Cardiac septum (tissue), 1 donor: ENCODE measurements at regions not wholly inside any gene's neighbourhood (a gene's known extent, or its start where the extent isn't known, plus 50 kb on each side); places are given as distances from the start of the nearest gene placed in this dataset.

Experiments used
- DNase-seq: peaks from one replicate; pipeline ENCODE4 v3.0.0-alpha.2; 2020; ENCODE audit warnings: low spot score
- intact Hi-C: fragments of 100-400 bp; cut with DNase I; formaldehyde crosslinking; loops from one replicate; pipeline ENCODE4 v1.14.0; 2022
- donor health status: DM: no; HTN: no; CAD: no.

DNA sequence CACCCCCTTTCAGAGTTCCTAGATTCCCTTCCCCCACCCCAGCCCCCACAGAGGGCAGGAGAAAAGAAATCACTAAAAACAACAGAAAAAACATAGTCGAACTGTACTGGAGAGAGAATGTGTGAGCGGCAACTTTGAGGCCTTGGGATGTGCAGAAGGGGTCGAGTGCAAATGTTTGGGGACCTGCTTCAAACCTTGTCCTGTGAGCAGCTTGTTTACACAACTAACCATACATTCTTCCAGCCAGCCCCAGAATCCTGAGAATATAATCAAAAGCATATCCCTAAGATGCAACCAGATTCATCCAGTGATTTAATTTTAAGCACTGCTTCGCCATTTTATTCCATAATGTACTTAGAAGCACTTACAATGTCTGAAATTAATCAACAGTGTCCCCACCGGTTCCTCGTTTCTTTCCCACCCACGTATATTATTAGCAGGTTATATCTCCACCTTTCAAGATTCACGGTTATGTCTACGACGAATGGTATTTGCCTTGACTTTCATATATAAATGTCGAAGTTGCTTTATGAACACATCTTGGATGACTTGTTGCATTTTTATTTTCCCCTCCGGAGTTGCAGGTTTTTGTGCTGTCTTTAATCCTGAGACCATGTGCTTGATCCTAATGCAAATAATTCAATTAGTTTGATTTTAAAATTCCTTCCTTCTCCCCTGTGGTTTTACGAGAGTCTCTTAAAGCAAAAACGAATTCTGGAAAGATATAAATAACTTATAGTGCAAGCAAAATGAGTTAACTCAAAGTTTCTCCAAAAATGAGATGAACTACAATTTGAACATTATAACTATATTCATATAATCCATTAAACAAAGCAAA is 107.6 kb downstream of the ZIC5 start:
- intact Hi-C loops: no loop called here
- no peak for DNase-seq

DNA sequence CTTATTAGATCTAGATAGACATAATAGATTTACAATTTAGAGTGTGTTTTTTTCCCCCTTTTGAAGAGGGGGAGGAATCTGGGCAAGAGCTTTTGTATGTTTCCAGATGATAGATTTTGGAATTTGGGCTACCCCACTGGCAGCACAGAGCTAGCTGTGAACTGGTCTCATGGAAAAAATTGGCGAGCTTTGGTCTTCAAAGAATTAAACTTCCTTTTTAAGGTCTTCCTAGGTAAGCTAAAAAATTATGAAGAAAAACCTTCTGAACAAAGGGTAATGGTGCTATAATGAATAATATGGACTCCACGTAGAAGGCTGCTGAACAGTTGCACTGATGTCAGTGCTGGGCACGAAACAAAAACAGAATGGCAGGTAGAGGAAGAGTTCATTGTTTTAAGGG is 109.3 kb downstream of the ZIC5 start:
- no peak for DNase-seq
- intact Hi-C loops: no loop called here

DNA sequence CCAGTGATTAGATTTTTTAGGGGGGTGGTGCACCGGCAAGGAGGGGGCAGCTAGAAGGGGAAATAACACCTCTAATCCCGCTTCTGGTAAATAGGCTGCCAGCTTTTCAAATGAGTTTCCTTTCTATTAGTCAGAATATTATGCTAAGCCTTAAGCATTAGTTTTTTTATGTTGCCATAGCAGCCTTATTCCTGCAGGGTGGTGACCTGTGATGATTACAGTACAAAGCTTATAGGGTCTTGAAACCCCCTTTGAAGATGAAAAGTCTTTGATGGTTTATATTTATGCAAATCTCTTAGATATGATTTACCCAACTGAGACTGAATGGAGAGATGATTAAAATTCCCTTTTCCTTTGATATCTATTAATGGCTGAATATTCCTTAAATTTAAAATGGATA is 109.8 kb downstream of the ZIC5 start:
- intact Hi-C loops: no loop called here
- DNase-seq: no peak

DNA sequence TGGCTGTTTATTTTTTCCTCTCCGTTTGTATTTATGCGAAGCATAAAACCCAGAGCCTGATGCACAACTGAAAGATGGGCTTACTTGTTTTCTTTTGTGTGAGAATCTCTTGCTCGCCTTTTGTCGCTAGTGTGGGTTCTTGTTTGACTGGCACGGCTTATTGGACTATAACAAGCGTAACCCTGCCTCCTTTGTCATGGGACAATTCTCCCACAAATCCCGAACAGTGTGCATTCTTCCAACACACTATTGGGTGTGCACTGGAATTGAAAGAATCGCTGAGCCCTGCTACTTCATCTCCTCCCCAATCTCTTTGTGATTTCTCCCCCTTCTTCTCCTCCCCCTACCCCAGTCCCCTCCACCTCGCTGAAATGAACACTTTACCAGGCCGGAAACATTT is 110.8 kb downstream of the ZIC5 start:
- intact Hi-C loops: no loop called here
- DNase-seq: no peak

DNA sequence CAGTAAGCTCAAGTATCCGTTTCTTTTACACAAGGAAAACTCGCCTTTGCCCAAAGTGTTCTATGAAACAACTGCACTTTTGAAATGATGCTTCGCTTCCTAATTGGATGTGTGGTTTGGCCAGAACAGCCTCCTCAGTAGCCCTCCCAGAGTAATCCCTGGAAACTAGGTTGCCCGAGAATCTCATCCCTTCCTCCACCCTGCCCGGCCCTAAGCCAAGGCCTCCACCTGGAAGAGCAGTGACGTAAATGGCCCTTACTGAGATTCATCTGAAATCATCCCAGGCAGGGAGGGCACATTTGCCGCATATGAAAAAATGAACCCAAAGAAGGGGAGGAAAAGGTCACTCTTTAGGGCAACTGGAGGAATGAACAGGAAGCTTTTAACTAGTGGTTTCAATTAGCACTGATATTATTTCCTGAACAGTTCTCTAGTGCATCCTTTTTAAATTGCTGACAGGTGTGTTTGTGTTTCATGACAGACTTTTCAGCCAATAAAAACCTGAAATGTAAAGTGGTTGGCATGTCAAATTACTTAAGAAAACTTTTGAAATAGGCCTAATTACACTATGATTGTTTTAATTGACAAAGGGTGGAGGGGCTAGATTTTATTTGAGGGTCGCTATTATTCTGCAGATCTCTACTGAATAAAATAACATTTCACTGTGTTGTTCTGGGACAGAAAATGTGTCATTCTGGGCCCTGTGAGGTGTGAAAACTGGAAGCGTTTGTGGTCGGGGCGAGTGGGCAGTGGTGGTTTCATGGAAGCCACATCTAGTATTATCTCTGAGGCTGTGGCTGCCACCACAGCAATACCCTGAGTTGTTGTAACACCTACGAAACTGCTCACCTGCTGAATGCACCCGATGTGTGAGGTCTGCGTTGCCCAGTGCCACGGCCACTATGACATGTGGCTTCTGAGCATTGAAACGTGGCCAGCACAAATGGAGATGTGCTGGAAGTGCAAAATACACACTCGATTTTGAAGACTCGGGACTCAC is 112.1 kb downstream of the ZIC5 start:
- no peak for DNase-seq

DNA sequence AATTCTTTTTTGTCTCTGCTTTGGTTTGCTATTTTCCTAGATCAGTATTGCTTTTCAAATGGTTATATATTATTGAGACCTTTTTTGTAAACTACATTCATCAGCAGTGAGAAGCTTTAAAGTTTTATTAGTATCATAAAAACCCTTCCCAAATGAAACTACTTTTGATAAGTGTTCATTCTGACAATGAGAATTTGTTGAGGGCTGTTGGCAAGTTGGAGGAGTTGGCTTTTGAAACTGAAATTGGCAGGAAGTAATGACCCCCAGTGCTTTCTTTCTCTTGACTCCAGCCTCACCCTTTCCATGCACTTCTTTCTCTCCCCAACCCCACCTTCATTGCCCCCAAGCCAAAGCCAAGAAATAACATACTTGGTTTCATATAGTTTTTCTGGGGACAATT is 113.8 kb downstream of the ZIC5 start:
- intact Hi-C loops: no loop called here
- DNase-seq: no peak

More for the DNA sequence above, 112.1 kb downstream of the ZIC5 start:
- intact Hi-C loops: no loop called here

DNA sequence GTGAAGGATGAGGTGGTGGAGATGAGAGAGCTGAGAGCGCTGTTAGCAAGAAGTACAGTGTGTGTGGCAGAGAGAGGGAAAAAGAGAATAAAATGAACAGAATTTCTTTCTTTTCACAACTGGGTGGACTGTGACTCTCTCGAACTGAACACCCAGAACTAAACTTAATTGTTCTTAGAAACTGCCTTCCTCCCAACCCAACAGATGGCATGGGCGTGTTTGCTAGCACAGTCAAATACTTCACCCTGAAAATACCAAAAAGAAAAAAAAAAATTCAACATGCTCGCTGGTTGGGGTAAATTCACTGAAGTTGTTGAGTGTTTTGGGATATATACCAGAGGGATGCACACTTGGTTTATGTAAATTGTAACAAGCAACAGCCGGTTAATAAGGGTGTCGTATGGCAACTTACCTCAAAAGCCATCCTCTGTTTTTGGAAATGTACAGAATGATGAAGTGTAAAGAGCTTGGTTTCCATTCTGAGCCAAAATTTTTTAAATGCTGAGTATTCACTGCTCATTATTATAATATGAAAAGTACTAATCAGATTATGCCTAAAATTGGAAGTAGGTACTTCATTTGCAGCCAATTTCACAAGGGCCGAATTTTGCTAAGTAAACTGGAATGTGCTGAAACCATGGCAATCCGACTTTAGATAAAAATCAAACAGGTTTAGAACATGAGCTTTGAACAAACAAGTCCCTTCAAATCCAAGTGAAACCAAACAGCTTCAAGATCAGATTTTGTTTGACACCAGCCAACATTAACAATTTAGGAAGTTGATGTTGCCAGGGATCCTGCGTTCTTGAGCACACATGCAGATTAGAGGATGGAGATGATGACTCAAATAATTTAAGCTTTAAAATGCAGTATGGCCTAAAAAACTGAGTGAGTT is 115.8 kb downstream of the ZIC5 start:
- intact Hi-C loops: no loop called here

DNA sequence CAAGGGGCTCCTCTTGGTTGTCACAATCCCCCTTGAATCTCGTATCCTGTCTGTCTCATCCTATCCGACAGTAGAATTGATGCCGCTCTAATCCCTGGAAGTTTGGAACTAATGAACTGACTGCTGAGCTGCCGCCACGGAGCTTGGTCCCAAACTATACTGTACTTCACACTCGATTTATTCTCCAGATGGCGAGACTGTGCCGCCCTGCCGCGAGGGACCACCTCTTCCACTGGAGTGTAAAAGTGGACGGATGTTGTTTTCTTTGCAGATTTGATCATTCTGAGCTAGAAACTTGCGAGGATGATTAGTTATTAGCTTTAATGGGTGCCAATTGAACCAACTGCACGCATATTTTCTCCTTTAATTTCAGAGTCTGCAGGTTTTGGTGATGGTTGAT is 117.2 kb downstream of the ZIC5 start:
- DNase-seq: no peak
- intact Hi-C loops: no loop called here

More for the DNA sequence above, 115.8 kb downstream of the ZIC5 start:
- DNase-seq: no peak

DNA sequence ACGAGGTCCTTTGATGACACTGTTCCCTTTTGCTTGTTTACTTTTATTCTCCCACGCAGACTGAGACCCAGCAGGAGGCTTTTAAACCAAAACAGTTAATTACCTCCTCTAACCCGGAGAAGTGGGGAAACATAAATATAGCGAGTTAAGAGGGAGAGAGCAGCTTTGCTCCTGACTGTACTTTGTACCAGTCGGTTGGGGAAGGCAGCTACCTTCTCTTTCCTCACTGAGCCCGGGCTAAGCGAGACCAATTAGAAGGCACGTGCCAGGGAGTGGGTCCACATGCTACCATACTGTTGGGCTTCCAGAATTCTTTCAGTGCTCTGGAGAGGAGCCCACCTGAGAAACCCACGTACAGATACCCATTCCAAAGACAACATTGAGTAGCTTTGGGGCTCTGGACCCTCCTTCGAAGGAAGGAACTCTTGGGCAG is 124.2 kb downstream of the ZIC5 start:
- DNase-seq: no peak
- intact Hi-C loops: no loop called here

DNA sequence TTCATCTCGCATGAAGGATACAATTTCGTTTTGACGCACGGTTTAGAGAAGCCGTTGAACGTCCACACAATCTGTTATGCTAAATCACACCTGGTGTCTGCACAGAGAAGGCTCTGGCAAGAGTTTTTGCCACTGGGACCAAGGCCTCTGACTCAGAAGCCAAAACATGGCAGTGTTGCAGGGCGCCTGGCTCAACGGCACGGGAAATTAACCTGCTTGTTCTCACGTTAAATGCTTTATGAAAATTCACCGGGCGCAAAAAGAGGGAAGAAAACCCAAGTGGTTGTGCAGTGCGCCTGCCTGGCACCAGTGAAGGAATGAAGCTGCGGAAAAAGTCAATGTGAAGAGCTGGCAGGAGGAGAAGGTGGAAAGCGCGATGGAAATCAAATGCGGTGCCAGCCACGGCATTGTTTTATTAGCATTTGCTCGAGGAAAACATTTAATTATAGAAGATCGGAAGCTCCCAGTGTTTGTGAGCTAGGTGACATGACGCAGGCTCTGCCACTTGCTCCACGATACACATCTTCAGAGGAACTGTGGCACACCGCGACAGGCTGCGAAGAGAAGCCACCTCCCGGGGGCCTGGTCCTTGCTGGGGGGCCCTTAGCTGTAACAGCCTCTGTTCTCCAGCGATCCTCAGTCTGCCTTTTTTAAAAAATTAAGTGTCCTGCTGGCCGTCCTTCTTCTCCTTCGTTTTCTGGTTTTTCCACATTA is 126.2 kb downstream of the ZIC5 start:
- intact Hi-C loops: no loop called here
- DNase-seq: no peak

DNA sequence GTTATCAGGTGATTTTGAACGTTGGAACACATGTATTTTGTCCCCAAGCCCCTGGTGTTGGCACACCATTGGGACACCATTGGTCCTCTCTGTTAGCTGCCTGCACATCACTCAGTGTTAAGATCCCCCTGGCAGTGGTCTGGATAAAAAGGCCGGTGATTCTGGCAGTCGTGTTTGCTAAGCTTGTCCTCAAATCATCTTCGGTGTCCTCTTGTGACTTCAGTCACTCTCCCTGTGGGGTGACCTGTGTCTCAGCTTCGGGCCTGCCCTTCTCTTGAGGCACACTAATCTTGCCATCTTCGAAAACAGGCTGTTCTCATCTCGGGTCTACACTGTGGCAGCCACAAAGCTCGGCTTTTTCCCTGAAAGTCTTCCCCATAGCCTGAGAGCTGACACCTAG is 127.1 kb downstream of the ZIC5 start:
- DNase-seq: no peak
- intact Hi-C loops: no loop called here

DNA sequence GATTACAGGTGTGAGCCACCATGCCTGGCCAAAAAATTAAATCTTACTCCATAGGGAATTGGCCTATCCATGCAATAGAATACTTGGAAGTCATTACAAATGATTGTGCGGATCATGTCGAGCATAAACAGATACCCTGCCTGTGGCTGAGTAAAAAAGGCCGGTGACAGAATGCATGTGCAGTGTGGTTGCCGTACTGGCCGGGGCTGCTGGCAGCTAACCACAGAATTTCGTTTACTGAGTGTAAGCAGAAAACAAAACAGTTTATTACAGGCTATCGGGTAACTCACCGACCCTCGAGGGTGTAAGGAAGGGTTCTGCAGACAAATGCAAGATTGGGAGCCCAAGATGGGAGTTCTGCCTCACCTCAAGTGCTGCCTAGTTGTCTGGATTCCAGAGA is 127.7 kb downstream of the ZIC5 start:
- intact Hi-C loops: no loop called here
- no peak for DNase-seq

DNA sequence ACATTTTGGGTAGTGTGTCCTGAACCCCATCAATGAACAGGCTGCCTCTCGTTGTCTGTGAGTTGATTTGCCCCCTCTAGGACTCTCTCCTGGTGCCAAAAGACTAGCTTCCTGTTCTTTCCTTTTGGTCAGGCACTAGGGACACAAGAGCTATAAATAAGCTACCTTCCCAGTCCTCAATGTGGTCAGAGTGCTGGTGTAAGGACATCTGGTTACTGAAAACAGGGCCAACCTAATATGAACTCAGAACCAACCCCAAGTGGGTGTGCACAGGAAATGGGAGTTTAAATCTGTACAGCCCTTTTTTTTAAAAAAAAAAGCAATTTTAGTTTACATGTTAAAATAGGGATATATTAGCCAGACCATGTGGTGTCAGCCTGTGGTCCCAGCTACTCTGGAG is 129.2 kb downstream of the ZIC5 start:
- DNase-seq: no peak
- intact Hi-C loops: no loop called here

DNA sequence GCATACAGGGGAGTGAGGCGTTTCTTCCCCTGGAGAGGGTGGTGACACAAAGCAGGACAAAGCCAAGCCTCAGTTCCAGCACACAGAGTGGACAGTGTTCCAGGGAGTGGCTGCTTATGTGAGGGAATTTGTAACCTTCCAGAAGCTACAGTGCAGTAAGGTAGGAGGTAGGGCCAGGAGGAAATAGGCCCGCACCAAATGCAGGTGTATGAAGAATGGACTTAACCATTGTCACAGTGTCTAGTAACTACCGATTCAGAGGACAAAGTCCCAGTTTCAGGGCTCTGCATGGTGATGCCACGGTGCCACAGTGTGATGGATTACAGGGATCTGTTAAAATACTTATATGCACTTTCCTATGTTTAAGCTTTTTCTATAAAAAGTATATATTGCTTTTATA is 135.3 kb downstream of the ZIC5 start:
- no peak for DNase-seq

DNA sequence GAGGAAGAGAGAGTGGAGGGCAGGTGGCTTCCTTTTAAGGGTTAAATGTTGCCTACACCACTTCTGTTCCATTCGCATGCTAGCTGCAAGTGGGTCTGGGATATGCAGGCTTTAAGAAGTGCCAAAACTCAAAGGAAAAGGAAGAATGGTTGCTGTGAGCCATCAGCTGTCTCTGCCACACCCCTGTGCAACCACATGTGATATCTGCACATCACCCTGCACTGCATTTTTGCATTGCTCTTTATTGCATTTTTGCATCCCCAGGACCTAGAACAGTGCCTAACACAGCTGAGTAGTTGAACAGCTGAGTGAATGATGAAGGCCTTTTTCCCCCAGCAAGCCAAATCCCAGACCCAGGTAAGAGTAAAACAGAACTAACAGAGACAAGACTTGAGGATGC is 136.1 kb downstream of the ZIC5 start:
- DNase-seq: no peak
- intact Hi-C loops: no loop called here

More for the DNA sequence above, 135.3 kb downstream of the ZIC5 start:
- intact Hi-C loops: no loop called here

DNA sequence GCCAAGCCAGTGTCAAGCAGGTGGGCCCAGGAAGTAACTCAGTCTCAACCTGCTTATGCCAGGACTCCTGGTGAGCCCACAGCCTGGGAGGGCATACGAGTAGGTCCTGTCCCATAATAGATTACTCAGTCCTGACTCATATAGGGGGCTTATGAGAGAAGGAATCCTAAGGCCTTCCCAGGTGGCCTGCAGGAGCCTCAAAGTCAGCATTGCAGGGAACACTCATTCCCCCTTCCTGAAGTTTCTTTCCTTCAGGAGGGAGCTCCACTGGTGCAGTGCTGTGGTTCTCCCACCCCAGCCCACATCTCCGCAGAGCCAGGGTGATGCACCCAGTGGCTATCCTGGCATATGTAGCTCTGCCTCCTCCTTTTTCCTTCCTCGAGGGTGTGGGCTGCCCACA is 137.3 kb downstream of the ZIC5 start:
- intact Hi-C loops: no loop called here
- no peak for DNase-seq

DNA sequence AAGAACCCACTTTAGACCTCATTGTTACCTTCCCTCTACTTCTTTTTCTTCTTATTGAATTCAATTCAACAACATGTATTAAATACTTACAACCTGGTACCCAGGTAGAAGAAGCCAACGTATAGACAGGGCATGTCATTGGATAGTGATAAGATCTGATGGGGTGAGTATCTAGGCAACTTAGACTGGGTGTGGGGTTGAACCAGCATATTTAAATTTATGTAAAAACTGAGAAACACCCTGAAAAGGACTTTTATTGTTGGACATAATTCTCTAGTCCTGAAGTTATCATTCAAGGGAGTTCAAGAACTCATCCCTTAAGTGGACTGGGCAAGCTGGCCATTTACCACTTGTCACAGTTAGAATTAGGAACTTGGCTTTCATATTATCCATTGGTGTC is 139.2 kb downstream of the ZIC5 start:
- no peak for DNase-seq
- intact Hi-C loops: no loop called here

DNA sequence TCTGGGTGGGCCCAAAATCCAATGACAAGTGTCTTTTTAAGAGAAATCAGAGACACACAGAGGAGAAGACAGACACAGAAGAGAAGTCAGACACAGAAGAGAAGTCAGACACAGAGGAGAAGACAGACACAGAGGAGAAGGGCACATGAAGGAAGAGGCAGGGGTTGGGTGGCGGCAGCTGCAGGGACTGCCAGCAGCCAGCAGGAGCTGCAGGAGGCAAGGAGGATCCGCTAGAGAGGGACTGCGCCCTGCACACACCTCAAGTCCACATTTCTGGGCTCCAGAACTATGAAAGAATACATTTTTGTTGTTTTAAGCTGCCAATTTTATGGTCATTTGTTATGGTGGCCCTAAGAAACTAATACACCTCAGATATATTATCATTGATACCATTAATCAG is 140.6 kb downstream of the ZIC5 start:
- intact Hi-C loops: no loop called here
- no peak for DNase-seq

DNA sequence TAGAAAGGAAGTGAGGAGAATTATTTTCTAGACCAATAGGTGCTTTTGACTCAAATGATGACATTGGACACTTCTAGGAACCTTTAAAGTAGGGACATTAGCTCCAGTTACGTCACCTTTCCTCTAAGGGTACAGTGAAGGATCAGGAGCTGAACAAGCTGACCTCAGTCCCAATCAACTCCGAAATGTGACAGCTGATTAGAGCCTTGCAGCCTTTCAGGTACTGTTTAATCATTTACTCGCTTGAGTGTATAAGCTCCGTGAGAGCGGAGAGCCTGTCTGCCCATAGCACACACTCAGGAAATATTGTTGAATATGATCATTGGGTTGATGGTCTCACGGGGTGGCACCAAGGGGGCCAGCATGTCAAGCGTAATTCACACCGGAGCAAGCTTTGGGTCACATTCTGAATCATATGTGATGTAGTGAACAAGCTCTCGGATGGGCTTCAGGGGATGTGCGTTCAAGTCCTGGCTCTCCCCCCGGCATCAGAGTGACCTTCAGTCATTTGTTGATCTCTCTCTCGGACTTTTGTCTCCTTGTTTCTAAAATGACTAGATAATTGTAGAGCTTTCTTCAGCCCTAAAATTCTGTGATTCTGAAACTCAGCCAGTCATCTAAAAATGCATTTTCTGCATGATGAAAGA is 141.9 kb downstream of the ZIC5 start:
- intact Hi-C loops: no loop called here
- DNase-seq: no peak
